GM23338 (cell line): ENCODE measurements at regions not wholly inside any gene's neighbourhood (a gene's known extent, or its start where the extent isn't known, plus 50 kb on each side); places are given as distances from the start of the nearest gene placed in this dataset.

Experiments
- ATAC-seq: fragments of 200-7000 bp; cut with Tn5 transposase; 3 replicates; pipeline ENCODE4 v1.9.1; 2020
- DNase-seq: peaks from one replicate; pipeline ENCODE4 v3.0.0-alpha.2; 2015; ENCODE audit warnings: low spot score
- H2AFZ ChIP-seq: fragments of 200-600 bp; sonication (generic); 2 replicates; pipeline ENCODE4 v1.8.0; 2016; ENCODE audit warnings: antibody characterized with exemption, mild to moderate bottlenecking, moderate library complexity
- H3F3A ChIP-seq: fragments of 200-600 bp; sonication (generic); replicated peaks from 2 replicates; pipeline ENCODE4 v1.8.0; 2017; ENCODE audit warnings: antibody characterized with exemption, mixed run types, low read depth
- H3K27ac ChIP-seq: fragments of 200-600 bp; sonication (generic); 2 replicates; pipeline ENCODE4 v1.6.1; 2016; ENCODE audit warnings: low read depth
- H3K27me3 ChIP-seq: fragments of 200-600 bp; sonication (generic); 2 replicates; pipeline ENCODE4 v1.8.0; 2016; ENCODE audit warnings: mild to moderate bottlenecking, mixed run types, moderate library complexity; ENCODE audit not compliant: insufficient read depth
- H3K36me3 ChIP-seq: fragments of 200-600 bp; sonication (generic); 2 replicates; pipeline ENCODE4 v1.8.0; 2016; ENCODE audit warnings: mild to moderate bottlenecking; ENCODE audit not compliant: insufficient read depth
- H3K4me1 ChIP-seq: fragments of 200-600 bp; sonication (generic); 2 replicates; pipeline ENCODE4 v1.8.0; 2016; ENCODE audit warnings: mild to moderate bottlenecking, moderate library complexity; ENCODE audit not compliant: insufficient read depth
- H3K4me2 ChIP-seq: fragments of 200-600 bp; sonication (generic); 2 replicates; pipeline ENCODE4 v1.7.1; 2017; ENCODE audit warnings: mixed run types
- H3K4me3 ChIP-seq: fragments of 200-600 bp; sonication (generic); 2 replicates; pipeline ENCODE4 v1.6.1; 2016; ENCODE audit warnings: mixed run types
- H3K79me2 ChIP-seq: fragments of 200-600 bp; sonication (generic); replicated peaks from 2 replicates; pipeline ENCODE4 v1.8.0; 2017; ENCODE audit warnings: mild to moderate bottlenecking; ENCODE audit not compliant: insufficient read depth
- H3K9me2 ChIP-seq: fragments of 200-600 bp; sonication (generic); 2 replicates; pipeline ENCODE4 v1.8.0; 2017; ENCODE audit not compliant: insufficient read depth
- H4K20me1 ChIP-seq: fragments of 200-600 bp; sonication (generic); replicated peaks from 2 replicates; pipeline ENCODE4 v1.8.0; 2017; ENCODE audit warnings: mild to moderate bottlenecking; ENCODE audit not compliant: insufficient read depth
- H3K27ac Mint-ChIP-seq: 2 replicates; pipeline ENCODE4 v1.8.0; 2020; ENCODE audit warnings: inconsistent platforms, mild to moderate bottlenecking, moderate library complexity, mixed read lengths
- H3K27me3 Mint-ChIP-seq: 3 replicates; pipeline ENCODE4 v1.8.0; 2022; ENCODE audit warnings: low read depth, mild to moderate bottlenecking, moderate library complexity, mixed read lengths, inconsistent platforms; ENCODE audit not compliant: insufficient read depth, poor library complexity
- H3K36me3 Mint-ChIP-seq: 3 replicates; pipeline ENCODE4 v1.8.0; 2021; ENCODE audit warnings: low read depth, mild to moderate bottlenecking, inconsistent platforms, moderate library complexity, mixed read lengths
- H3K4me1 Mint-ChIP-seq: 3 replicates; pipeline ENCODE4 v1.8.0; 2020; ENCODE audit warnings: mild to moderate bottlenecking, inconsistent platforms, mixed read lengths
- H3K4me3 Mint-ChIP-seq: 3 replicates; pipeline ENCODE4 v1.8.0; 2021; ENCODE audit warnings: moderate library complexity, mild to moderate bottlenecking, inconsistent platforms, mixed read lengths
- H3K9me3 Mint-ChIP-seq: 3 replicates; pipeline ENCODE4 v1.8.0; 2020; ENCODE audit warnings: moderate library complexity, mild to moderate bottlenecking, inconsistent platforms, mixed read lengths
- CREB1 ChIP-seq: fragments of 250-450 bp; sonication (Bioruptor Pico); IDR thresholded peaks from 2 replicates; pipeline ENCODE4 v1.5.0; 2020; ENCODE audit warnings: low read depth, mild to moderate bottlenecking, moderate library complexity
- EZH2 ChIP-seq: fragments of 200-600 bp; sonication (generic); IDR thresholded peaks from one replicate; pipeline ENCODE4 v1.8.0; 2017; ENCODE audit warnings: antibody characterized with exemption, mild to moderate bottlenecking, low read depth; ENCODE audit not compliant: unreplicated experiment
- EZH2phosphoT487 ChIP-seq: fragments of 200-600 bp; sonication (generic); IDR thresholded peaks from one replicate; pipeline ENCODE4 v1.8.1; 2018; ENCODE audit warnings: antibody characterized with exemption; ENCODE audit not compliant: unreplicated experiment
- JUNB ChIP-seq: IDR thresholded peaks from one replicate; pipeline ENCODE4 v1.6.1; 2016; ENCODE audit warnings: antibody characterized with exemption; ENCODE audit not compliant: unreplicated experiment
- NANOG ChIP-seq: IDR thresholded peaks from 2 replicates; pipeline ENCODE4 v1.6.1; 2016; ENCODE audit warnings: antibody characterized with exemption, borderline replicate concordance
- STAT1 ChIP-seq: IDR thresholded peaks from one replicate; pipeline ENCODE4 v1.6.1; 2016; ENCODE audit warnings: antibody characterized with exemption; ENCODE audit not compliant: unreplicated experiment
- ZNF114 ChIP-seq: fragments of 250-450 bp; sonication (Bioruptor Pico); IDR thresholded peaks from 2 replicates; pipeline ENCODE4 v1.5.0; 2020; ENCODE audit warnings: mild to moderate bottlenecking, moderate library complexity
- ZNF331 ChIP-seq: fragments of 250-450 bp; sonication (Bioruptor Pico); IDR thresholded peaks from 2 replicates; pipeline ENCODE4 v1.5.0; 2020; ENCODE audit warnings: low read depth, mild to moderate bottlenecking, moderate library complexity
- TF ChIP-seq, protein P1 (sequence below): fragments of 250-450 bp; sonication (Bioruptor Pico); IDR thresholded peaks from 2 replicates; pipeline ENCODE4 v1.5.0; 2020; ENCODE audit warnings: mild to moderate bottlenecking, moderate library complexity
- TF ChIP-seq, protein P2 (sequence below): IDR thresholded peaks from one replicate; pipeline ENCODE4 v1.6.1; 2018; ENCODE audit warnings: antibody characterized with exemption; ENCODE audit not compliant: unreplicated experiment
- TF ChIP-seq, protein P3 (sequence below), 2 experiments: fragments of 200-600 bp in 1 of 2; sonication (generic) in 1 of 2; conservative IDR thresholded peaks; 2 replicates each; pipeline versions ENCODE4 v1.5.1 to v1.6.1; 2016 to 2017; ENCODE audit warnings: antibody characterized with exemption in 2 of 2, low read depth in 2 of 2, mild to moderate bottlenecking in 2 of 2, moderate library complexity in 1 of 2

DNA sequence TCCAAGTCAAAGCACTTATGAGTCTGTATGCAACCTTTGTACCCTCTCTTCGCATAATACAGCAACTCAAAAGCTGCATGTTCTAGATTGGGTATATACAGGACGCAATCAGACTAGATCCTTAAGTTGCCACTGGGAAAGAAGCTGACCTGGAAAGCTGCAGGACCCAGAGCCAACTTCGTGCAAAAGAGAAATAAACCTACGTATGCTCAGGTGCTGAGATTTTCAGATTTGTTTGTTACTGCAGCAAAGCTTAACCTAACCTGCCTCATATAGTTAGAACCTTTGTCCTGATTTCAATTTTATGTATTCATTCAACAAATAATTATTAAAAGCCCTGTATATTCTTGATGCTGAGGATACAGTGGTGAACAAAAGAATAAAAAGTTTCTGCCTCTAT, 139.7 kb downstream of the SLC30A10 start:
- H3K4me1 Mint-ChIP-seq = peaks cover 5% of the 10 kb centered on the region
- no peaks in the 10 kb centered on the region for H3K36me3 Mint-ChIP-seq
- Histone ChIP-seq H3K79me2 (no peaks in the 10 kb centered on the region), H3K27ac (no peak overlapping the region), H3K4me3 (no peak overlapping the region), H3F3A (no peaks in the 10 kb centered on the region), H3K4me1 (no peaks in the 10 kb centered on the region), H2AFZ (no peak overlapping the region), H3K27me3 (no peaks in the 10 kb centered on the region), H3K36me3 (no peaks in the 10 kb centered on the region), H3K4me2 (no peak overlapping the region), H4K20me1 (no peaks in the 10 kb centered on the region), H3K9me2 (0 out of 2 replicates have a peak, but pooled peaks cover 6% of the 10 kb centered on the region)
- peaks cover 1% of the 10 kb centered on the region for H3K27me3 Mint-ChIP-seq
- H3K4me3 Mint-ChIP-seq = no peak overlapping the region
- H3K9me3 Mint-ChIP-seq = no peaks in the 10 kb centered on the region
- H3K27ac Mint-ChIP-seq = no peak overlapping the region
- DNase-seq = no peak
- TF ChIP-seq, protein P1, sequence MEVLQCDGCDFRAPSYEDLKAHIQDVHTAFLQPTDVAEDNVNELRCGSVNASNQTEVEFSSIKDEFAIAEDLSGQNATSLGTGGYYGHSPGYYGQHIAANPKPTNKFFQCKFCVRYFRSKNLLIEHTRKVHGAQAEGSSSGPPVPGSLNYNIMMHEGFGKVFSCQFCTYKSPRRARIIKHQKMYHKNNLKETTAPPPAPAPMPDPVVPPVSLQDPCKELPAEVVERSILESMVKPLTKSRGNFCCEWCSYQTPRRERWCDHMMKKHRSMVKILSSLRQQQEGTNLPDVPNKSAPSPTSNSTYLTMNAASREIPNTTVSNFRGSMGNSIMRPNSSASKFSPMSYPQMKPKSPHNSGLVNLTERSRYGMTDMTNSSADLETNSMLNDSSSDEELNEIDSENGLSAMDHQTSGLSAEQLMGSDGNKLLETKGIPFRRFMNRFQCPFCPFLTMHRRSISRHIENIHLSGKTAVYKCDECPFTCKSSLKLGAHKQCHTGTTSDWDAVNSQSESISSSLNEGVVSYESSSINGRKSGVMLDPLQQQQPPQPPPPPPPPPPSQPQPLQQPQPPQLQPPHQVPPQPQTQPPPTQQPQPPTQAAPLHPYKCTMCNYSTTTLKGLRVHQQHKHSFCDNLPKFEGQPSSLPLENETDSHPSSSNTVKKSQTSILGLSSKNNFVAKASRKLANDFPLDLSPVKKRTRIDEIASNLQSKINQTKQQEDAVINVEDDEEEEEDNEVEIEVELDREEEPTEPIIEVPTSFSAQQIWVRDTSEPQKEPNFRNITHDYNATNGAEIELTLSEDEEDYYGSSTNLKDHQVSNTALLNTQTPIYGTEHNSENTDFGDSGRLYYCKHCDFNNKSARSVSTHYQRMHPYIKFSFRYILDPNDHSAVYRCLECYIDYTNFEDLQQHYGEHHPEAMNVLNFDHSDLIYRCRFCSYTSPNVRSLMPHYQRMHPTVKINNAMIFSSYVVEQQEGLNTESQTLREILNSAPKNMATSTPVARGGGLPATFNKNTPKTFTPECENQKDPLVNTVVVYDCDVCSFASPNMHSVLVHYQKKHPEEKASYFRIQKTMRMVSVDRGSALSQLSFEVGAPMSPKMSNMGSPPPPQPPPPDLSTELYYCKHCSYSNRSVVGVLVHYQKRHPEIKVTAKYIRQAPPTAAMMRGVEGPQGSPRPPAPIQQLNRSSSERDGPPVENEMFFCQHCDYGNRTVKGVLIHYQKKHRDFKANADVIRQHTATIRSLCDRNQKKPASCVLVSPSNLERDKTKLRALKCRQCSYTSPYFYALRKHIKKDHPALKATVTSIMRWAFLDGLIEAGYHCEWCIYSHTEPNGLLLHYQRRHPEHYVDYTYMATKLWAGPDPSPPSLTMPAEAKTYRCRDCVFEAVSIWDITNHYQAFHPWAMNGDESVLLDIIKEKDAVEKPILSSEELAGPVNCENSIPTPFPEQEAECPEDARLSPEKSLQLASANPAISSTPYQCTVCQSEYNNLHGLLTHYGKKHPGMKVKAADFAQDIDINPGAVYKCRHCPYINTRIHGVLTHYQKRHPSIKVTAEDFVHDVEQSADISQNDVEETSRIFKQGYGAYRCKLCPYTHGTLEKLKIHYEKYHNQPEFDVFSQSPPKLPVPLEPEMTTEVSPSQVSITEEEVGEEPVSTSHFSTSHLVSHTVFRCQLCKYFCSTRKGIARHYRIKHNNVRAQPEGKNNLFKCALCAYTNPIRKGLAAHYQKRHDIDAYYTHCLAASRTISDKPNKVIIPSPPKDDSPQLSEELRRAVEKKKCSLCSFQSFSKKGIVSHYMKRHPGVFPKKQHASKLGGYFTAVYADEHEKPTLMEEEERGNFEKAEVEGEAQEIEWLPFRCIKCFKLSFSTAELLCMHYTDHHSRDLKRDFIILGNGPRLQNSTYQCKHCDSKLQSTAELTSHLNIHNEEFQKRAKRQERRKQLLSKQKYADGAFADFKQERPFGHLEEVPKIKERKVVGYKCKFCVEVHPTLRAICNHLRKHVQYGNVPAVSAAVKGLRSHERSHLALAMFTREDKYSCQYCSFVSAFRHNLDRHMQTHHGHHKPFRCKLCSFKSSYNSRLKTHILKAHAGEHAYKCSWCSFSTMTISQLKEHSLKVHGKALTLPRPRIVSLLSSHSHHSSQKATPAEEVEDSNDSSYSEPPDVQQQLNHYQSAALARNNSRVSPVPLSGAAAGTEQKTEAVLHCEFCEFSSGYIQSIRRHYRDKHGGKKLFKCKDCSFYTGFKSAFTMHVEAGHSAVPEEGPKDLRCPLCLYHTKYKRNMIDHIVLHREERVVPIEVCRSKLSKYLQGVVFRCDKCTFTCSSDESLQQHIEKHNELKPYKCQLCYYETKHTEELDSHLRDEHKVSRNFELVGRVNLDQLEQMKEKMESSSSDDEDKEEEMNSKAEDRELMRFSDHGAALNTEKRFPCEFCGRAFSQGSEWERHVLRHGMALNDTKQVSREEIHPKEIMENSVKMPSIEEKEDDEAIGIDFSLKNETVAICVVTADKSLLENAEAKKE (CRISPR knock-in tag) = no peak
- TF ChIP-seq ZNF331 (CRISPR knock-in tag) = no peak
- TF ChIP-seq EZH2 = no peak
- ATAC-seq = no peak

DNA sequence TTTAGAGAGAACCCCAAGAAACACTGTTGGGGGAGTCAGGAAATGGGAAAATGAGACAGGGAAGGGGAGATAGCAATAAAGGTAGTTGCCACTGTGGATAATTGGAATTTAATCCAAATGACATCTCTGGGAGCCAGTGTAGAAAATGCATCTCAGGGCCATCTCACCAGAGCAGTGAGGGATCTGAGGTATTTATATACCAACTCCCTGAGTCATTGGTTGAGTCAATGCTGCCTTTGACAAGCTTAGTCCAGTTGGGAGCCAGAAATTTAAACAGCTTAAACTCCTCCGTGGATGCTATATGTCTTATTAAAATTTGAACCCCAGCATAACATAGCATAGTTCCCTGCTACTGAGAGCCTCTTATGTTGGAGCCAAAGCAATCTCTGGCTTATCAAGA, 140.3 kb downstream of the SLC30A10 start:
- Histone ChIP-seq H4K20me1 (no peaks in the 10 kb centered on the region), H3F3A (no peaks in the 10 kb centered on the region), H3K4me1 (no peaks in the 10 kb centered on the region), H3K27ac (no peak overlapping the region), H3K9me2 (0 out of 2 replicates have a peak, but pooled peaks cover 6% of the 10 kb centered on the region), H2AFZ (no peak overlapping the region), H3K79me2 (no peaks in the 10 kb centered on the region), H3K4me3 (no peak overlapping the region), H3K27me3 (no peaks in the 10 kb centered on the region), H3K36me3 (no peaks in the 10 kb centered on the region), H3K4me2 (no peak overlapping the region)
- Mint-ChIP-seq H3K36me3 (no peaks in the 10 kb centered on the region), H3K27ac (no peak overlapping the region), H3K9me3 (no peaks in the 10 kb centered on the region), H3K4me1 (peaks cover 5% of the 10 kb centered on the region), H3K4me3 (no peak overlapping the region), H3K27me3 (peaks cover 1% of the 10 kb centered on the region)
- no peak for DNase-seq
- ATAC-seq = no peak
- TF ChIP-seq STAT1 (no peak), NANOG (no peak), CREB1 (CRISPR knock-in tag) (no peak), ZNF331 (CRISPR knock-in tag) (no peak), EZH2 (no peak), ZNF114 (CRISPR knock-in tag) (no peak), EZH2phosphoT487 (no peak), JUNB (no peak)
- TF ChIP-seq, protein P2, sequence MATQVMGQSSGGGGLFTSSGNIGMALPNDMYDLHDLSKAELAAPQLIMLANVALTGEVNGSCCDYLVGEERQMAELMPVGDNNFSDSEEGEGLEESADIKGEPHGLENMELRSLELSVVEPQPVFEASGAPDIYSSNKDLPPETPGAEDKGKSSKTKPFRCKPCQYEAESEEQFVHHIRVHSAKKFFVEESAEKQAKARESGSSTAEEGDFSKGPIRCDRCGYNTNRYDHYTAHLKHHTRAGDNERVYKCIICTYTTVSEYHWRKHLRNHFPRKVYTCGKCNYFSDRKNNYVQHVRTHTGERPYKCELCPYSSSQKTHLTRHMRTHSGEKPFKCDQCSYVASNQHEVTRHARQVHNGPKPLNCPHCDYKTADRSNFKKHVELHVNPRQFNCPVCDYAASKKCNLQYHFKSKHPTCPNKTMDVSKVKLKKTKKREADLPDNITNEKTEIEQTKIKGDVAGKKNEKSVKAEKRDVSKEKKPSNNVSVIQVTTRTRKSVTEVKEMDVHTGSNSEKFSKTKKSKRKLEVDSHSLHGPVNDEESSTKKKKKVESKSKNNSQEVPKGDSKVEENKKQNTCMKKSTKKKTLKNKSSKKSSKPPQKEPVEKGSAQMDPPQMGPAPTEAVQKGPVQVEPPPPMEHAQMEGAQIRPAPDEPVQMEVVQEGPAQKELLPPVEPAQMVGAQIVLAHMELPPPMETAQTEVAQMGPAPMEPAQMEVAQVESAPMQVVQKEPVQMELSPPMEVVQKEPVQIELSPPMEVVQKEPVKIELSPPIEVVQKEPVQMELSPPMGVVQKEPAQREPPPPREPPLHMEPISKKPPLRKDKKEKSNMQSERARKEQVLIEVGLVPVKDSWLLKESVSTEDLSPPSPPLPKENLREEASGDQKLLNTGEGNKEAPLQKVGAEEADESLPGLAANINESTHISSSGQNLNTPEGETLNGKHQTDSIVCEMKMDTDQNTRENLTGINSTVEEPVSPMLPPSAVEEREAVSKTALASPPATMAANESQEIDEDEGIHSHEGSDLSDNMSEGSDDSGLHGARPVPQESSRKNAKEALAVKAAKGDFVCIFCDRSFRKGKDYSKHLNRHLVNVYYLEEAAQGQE = no peak
- TF ChIP-seq, protein P3, sequence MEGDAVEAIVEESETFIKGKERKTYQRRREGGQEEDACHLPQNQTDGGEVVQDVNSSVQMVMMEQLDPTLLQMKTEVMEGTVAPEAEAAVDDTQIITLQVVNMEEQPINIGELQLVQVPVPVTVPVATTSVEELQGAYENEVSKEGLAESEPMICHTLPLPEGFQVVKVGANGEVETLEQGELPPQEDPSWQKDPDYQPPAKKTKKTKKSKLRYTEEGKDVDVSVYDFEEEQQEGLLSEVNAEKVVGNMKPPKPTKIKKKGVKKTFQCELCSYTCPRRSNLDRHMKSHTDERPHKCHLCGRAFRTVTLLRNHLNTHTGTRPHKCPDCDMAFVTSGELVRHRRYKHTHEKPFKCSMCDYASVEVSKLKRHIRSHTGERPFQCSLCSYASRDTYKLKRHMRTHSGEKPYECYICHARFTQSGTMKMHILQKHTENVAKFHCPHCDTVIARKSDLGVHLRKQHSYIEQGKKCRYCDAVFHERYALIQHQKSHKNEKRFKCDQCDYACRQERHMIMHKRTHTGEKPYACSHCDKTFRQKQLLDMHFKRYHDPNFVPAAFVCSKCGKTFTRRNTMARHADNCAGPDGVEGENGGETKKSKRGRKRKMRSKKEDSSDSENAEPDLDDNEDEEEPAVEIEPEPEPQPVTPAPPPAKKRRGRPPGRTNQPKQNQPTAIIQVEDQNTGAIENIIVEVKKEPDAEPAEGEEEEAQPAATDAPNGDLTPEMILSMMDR (conservative IDR thresholded peaks at IDR 0.05; ENCODE audit: low read depth in 2 of 2) = no peak
